SIG-M5 treated with dmso at 0.1 percent for 504 hours (cell line): ENCODE measurements at regions not wholly inside any gene's neighbourhood (a gene's known extent, or its start where the extent isn't known, plus 50 kb on each side); places are given as distances from the start of the nearest gene placed in this dataset.

Source experiments
- DNase-seq: peaks from one replicate; lab custom pipeline; 2025; ENCODE audit not compliant: unreplicated experiment; lab: John Stamatoyannopoulos, UW

GRCh38 chr14:29271669-29272068, 505.1 kb downstream of the FOXG1 start:
- DNase-seq: no peak

- DNase-seq: no peak
Observed at GRCh38 chr14:29273513-29273912, 506.9 kb downstream of the FOXG1 start.

DNA sequence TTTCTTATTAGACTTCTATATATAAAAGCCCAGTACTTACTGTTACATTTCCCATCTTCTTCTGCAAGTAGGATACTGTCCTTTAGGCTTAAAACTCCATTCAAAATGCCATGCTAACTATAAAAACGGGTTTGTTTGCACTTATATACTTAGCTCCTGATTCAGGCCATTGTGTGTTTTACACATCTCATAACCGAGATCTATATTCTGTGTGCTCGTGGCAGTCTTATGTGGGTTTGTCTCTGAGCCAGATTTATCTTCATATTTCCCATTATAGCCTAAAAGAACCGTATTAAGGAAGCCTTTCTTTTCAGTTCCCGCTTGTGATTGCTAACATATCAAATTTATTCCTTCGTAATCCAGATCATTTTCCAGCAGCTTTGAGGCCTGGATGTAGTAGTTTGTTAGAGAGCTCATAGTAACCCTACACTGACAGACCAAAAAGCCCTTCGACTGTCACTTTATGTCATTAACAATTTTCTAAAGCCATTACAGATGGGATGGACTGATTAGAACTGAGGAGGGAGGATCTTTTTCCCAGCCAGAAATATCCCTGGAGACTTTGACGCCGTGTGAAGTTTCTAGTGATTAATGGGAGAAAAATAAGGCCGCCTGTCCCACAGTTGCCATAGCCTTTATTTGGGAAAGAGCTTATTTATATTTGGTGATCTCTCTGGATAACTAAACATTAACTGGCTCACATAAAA, 508.5 kb downstream of the FOXG1 start:
- no peak for DNase-seq

- no peak for DNase-seq
Observed at GRCh38 chr14:29278301-29279263, 512.0 kb downstream of the FOXG1 start.

- no peak for DNase-seq
Observed at GRCh38 chr14:29282169-29282568, 515.6 kb downstream of the FOXG1 start.

GRCh38 chr14:29290441-29290840, 523.9 kb downstream of the FOXG1 start:
- no peak for DNase-seq

DNA sequence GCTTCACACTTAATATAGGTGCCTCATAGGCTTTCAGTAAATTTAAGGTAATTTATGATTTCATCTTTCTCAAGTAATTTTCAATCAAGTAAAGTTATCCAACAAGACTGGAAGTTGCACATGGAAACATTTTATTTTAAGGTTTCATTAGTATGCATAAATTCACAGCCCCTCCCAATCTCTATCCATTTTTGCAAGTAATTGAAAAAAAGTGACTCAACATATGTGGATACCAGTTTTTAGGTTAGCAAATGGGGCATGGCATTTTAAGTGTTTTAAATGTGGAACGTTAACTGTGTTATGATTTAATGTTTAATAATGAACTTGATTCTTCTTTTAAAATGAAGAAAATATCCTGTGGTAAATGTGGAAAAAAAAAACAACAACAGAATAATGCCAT, 532.8 kb downstream of the FOXG1 start:
- no peak for DNase-seq

DNA sequence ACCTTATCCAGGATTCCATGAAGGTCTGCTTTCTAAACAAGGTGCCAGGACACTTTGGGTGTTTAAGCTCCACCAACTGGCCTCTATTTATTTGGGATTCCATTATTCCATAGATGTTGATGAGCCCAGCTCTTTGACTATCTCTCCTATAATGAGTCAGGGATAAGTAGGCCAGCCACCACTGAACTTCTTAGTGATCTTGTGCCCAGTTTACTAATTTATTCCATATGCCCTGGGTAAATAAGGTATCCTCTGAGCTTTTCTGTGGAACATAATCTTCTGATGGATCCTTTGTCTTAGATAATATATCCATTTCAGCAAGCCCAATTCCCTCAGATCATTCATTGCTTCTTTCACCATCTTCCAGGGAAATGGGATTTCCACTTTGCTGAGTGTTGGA, 535.0 kb downstream of the FOXG1 start:
- DNase-seq: no peak

- DNase-seq: no peak
Observed at GRCh38 chr14:29310210-29310609, 543.6 kb downstream of the FOXG1 start.

DNA sequence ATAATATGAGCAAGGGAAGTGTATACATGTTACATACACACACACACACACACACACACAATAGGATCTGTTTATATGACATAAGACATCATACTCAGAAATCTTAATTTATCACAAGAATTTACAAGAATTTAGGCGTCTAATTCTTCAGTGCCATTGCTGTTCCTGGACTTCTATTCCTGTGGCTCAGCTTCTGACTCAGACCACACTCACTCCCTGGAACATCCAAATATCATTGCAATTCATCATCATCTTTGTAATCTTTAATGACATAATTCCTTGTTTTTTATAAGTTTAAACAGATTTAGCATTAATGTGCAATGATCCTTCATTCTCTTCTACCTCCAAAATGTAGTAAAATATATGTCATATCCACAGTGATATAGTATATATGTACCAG, 544.2 kb downstream of the FOXG1 start:
- no peak for DNase-seq

GRCh38 chr14:29311983-29312382, 545.4 kb downstream of the FOXG1 start:
- no peak for DNase-seq

DNA sequence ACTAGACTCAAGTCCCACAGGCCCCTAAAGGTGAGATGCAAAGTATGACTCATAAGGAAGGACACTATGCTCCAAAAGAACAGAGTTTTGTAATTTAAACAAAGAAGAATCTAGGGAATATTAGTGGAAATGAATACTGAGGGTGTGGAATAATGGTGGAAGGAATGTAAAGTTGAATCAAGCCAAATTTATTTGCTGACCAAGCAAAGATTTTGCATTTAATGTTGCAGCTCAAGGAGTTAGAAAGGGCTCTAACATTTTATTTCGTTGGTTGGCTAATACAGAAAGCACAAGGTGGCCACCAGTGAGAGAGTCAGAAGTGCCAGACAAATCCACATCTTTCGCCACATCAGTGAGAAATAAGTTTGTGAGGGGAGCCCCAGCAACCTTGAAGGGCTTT, 550.3 kb downstream of the FOXG1 start:
- DNase-seq: no peak

DNA sequence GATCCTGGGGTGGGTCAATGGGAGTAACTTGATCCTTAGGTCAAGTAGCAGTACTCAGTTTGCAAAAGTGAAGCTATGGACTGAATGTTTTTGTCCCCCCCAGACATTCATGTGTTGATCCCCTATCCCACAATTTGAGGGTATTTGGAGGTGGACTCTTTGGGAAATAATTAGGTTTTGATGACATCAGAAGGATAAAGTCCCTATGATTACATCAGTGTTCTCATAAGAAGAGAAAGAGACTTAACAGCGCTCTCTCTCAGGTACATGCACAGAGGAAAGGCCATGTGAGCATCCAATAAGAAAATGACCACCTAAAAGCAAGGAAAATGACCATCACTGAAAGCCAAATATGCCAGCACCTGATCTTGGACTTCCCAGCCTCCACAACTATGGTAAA, 550.8 kb downstream of the FOXG1 start:
- DNase-seq: no peak

DNA sequence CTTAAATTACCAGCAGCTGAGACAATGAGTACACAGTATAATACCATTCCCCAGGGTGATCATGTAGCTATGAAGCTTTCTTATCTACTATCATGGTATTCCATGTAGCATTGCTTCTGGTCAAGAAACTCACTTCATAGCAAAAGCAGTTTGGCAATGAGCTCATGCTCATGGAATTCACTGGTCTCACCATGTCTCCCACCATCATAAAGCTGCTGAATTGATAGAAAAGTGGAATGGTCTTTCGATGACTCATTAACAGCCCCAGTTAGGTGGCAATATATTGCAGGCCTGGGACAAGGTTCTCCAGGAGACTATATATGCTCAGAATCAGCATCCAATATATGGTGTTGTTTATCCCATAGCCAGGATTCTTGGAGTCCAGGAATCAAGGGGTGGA, 553.7 kb downstream of the FOXG1 start:
- no peak for DNase-seq

- DNase-seq: no peak
Observed at GRCh38 chr14:29321646-29322045, 555.1 kb downstream of the FOXG1 start.

DNA sequence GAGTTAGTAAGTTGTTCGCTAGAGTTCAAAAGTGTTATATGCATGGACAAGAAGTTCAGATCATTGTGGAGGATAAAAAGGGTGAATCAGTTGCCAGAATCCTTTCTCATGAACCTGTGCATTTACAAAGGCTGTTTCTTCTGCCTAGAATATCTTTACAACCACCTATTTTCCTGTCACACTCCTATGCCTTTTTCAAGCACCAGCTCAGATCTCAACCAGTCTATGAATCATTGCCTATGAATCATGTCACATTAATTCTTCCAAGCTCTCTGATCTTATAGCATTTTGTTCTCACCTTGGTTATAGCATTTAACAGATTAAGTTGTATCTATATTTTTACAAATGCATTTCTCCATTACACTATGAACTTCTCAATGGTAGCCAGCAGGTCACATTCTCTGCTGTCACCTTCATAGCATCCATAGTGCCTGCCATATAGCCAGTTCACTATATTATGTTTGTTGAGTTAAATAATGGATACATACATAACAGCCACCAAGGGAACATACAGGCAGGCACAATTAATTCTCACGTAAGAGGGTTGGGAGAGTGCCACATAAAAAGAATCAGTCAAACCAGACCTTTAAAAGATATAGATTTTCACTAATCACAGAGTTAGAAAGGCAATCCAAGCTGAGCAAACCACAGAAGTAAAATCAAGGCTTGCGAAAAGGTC, 573.0 kb downstream of the FOXG1 start:
- no peak for DNase-seq

- DNase-seq: no peak
Observed at GRCh38 chr14:29348504-29348903, 579.1 kb downstream of the PRKD1 start.

DNA sequence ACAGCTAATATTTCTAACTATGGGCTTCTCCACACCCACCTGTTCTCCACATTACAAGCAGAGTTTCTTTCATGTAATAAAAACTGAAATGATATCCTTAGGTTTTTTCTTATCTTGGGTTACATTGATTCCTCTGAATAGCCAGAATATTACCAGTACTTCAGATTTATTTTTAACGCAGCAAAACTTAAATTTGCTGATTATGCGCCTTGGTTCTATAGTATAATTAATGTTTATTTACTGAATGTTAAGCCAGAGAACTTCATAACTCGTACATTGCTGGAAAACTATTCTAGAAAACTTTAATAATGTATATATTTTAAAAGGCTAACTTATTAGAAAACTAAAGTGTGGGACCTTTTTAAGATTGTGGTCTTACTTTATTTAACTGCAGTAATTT, 577.2 kb downstream of the PRKD1 start:
- DNase-seq: no peak

DNA sequence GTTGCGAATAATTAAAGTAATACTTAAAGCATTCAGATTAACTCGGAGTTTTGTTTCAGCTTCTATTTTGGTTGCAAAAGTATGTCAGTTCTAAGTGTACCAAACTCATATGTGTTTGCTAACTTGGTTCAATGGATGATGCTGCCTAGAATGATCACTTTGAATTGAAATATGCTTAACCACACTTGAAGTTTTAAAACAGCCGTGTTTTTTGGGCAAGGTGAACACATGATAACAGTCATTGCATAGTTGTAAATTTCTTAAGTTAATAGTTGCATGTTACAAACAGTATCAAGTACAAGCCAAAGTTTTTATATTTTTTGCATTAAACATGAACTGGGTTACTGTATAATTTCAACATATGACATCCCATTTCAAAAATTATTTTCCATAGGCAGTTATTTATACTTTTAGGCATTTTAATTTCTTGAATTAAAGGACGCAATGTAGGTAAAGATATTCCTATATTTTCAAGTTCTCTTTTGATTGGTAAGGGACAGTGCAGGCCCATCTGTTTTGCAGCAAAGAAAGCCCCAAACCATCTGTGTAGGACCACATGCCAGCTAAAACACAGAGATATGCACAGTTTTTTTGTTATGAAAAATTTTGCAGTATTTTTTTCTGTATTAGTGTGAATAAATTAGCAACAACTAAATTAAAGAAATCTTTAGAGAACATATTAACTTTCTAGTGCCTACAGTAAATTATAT, 575.5 kb downstream of the PRKD1 start:
- no peak for DNase-seq

DNA sequence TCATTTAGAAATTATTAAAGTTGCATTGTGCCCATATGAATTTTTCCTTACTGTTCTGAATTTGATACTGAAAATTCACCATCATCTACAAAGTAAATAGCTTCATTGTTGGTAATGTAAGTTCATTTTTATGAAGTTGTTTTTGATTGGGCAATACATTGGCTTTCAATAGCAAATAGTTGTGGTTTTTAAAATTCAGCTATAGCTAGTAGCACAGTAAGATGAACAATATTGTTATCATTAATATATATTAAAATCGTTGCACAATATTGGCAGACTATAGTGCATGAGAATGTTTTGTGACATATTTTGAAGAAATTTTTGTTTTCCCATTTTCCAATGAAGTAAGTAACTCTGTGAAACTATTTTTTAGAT, 575.0 kb downstream of the PRKD1 start:
- no peak for DNase-seq

DNA sequence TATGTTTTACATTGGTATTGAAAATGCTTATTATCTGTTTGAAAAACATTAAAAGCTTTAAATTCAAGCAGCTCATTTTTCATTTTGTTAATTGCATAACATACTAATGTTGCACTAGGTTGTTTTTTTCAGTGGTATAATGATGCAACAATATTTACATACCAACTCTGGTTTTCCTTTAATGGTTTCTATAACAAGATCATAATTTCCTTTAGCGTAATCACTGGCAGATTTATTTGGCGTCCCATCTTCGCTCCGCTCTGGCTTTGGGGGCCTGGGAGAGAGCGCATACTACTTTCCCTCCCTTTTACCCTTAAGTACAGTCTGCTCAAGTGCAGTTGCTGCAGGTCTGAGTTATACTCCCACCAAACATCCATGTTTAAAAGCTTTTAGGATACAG, 574.1 kb downstream of the PRKD1 start:
- DNase-seq: no peak
